Caco-2 (cell line): ENCODE measurements at regions not wholly inside any gene's neighbourhood (a gene's known extent, or its start where the extent isn't known, plus 50 kb on each side); places are given as distances from the start of the nearest gene placed in this dataset.

Experiments used
- BruUV-seq: library from RNA; stranded (reverse); fragments of 400-500 nt; replicated peaks from 2 replicates; lab custom pipeline; 2021; lab: Mats Ljungman, UMichigan
- CTCF ChIA-PET: fragments of 300-600 bp; sonication (Branson Sonifier 250); formaldehyde crosslinking; loops from one replicate; lab custom pipeline; 2022; ENCODE audit warnings: antibody characterized with exemption; lab: Charles Lee
- POLR2A ChIA-PET: fragments of 300-600 bp; sonication (Branson Sonifier 250); formaldehyde crosslinking; loops from one replicate; lab custom pipeline; 2022; ENCODE audit warnings: antibody characterized with exemption; lab: Charles Lee
- DNase-seq, 2 experiments: peaks; one replicate each; pipeline versions ENCODE4 v3.0.0 to v3.0.0-alpha.2; 2020 to 2022
- H3K27me3 ChIP-seq: replicated peaks from 2 replicates; pipeline ENCODE4 v1.6.0; 2011; ENCODE audit warnings: low read length; ENCODE audit not compliant: control insufficient read depth, insufficient read depth
- H3K36me3 ChIP-seq: 2 replicates; pipeline ENCODE4 v1.5.1; 2011; ENCODE audit warnings: low read length; ENCODE audit not compliant: control insufficient read depth, insufficient read depth
- H3K4me1 ChIP-seq: fragments of 250-450 bp; sonication (Bioruptor Pico); 2 replicates; pipeline ENCODE4 v1.5.1; 2020; ENCODE audit warnings: mild to moderate bottlenecking
- H3K4me3 ChIP-seq: 2 replicates; pipeline ENCODE4 v1.5.1; 2011; ENCODE audit warnings: low read depth, mild to moderate bottlenecking, control low read depth, low read length
- H3K9me3 ChIP-seq: fragments of 250-450 bp; sonication (Bioruptor Pico); 2 replicates; pipeline ENCODE4 v1.5.1; 2020; ENCODE audit warnings: mild to moderate bottlenecking, moderate library complexity
- H3K27ac Mint-ChIP-seq: one replicate; pipeline ENCODE4 v1.8.0; 2022; ENCODE audit warnings: mixed read lengths; ENCODE audit not compliant: unreplicated experiment
- H3K27me3 Mint-ChIP-seq: one replicate; pipeline ENCODE4 v1.8.0; 2022; ENCODE audit warnings: mixed read lengths; ENCODE audit not compliant: insufficient read depth, unreplicated experiment
- H3K36me3 Mint-ChIP-seq: one replicate; pipeline ENCODE4 v1.8.0; 2022; ENCODE audit warnings: mild to moderate bottlenecking, mixed read lengths; ENCODE audit not compliant: insufficient read depth, unreplicated experiment
- H3K4me1 Mint-ChIP-seq: one replicate; pipeline ENCODE4 v1.8.0; 2022; ENCODE audit warnings: low read depth, mixed read lengths; ENCODE audit not compliant: unreplicated experiment
- H3K4me3 Mint-ChIP-seq: one replicate; pipeline ENCODE4 v1.8.0; 2022; ENCODE audit warnings: mild to moderate bottlenecking, moderate library complexity, mixed read lengths; ENCODE audit not compliant: unreplicated experiment
- H3K9me3 Mint-ChIP-seq: one replicate; pipeline ENCODE4 v1.8.0; 2022; ENCODE audit warnings: mixed read lengths; ENCODE audit not compliant: unreplicated experiment
- intact Hi-C: fragments of 100-400 bp; cut with micrococcal nuclease; formaldehyde crosslinking; loops from one replicate; pipeline ENCODE4 v1.10.0; 2022; ENCODE audit not compliant: unreplicated experiment
- TF ChIP-seq, protein P1 (sequence below), 2 experiments: fragments of 200-600 bp in 1 of 2; IDR thresholded peaks; 1 replicate in 1 of 2; 2 replicates in 1 of 2; pipeline versions ENCODE4 v1.5.1 to v1.8.0; 2011 to 2022; ENCODE audit warnings: antibody characterized with exemption in 1 of 2, control low read depth in 1 of 2, inconsistent platforms in 1 of 2, low read depth in 1 of 2, low read length in 1 of 2, mild to moderate bottlenecking in 1 of 2, moderate library complexity in 1 of 2; ENCODE audit not compliant: insufficient read depth in 1 of 2, severe bottlenecking in 1 of 2, unreplicated experiment in 1 of 2

DNA sequence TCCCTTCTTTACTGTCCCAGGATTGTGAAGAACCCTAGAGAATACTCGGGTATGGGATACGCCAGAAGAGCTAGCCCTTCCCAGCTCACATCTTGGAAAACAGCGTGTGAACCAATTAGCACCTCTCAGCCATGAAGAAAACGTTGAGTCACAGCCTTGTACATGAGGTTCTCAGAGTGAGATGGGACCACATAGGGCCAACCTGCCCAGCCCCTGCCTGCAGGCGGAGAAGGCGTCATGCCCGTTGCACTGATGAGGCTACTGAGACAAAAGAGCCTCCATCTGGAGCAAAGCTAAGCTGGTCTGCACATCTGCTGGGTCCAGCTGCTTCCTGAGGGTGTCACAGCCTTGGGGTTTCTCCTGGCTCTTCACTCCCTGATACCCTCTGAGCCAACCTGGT is 92.2 kb downstream of the LBH start:
- ChIA-PET CTCF (no interaction called here), POLR2A (no interaction called here)
- no peaks in the 10 kb centered on the region for H3K4me1 Mint-ChIP-seq
- intact Hi-C loops, result no loop called here
- Histone ChIP-seq H3K4me3 (no peak overlapping the region), H3K4me1 (no peaks in the 10 kb centered on the region), H3K36me3 (no peaks in the 10 kb centered on the region), H3K9me3 (no peaks in the 10 kb centered on the region), H3K27me3 (no peaks in the 10 kb centered on the region)
- no peaks in the 10 kb centered on the region for H3K36me3 Mint-ChIP-seq
- no peak overlapping the region for H3K27ac Mint-ChIP-seq
- DNase-seq, result no peak
- H3K27me3 Mint-ChIP-seq, result no peaks in the 10 kb centered on the region
- no TSS peak for BruUV-seq
- H3K4me3 Mint-ChIP-seq, result no peak overlapping the region
- TF ChIP-seq, protein P1, sequence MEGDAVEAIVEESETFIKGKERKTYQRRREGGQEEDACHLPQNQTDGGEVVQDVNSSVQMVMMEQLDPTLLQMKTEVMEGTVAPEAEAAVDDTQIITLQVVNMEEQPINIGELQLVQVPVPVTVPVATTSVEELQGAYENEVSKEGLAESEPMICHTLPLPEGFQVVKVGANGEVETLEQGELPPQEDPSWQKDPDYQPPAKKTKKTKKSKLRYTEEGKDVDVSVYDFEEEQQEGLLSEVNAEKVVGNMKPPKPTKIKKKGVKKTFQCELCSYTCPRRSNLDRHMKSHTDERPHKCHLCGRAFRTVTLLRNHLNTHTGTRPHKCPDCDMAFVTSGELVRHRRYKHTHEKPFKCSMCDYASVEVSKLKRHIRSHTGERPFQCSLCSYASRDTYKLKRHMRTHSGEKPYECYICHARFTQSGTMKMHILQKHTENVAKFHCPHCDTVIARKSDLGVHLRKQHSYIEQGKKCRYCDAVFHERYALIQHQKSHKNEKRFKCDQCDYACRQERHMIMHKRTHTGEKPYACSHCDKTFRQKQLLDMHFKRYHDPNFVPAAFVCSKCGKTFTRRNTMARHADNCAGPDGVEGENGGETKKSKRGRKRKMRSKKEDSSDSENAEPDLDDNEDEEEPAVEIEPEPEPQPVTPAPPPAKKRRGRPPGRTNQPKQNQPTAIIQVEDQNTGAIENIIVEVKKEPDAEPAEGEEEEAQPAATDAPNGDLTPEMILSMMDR (IDR thresholded peaks at IDR 0.05; ENCODE audit: insufficient read depth in 1 of 2, low read depth in 1 of 2, low read length in 1 of 2, severe bottlenecking in 1 of 2, unreplicated experiment in 1 of 2), result no peak
- no peaks in the 10 kb centered on the region for H3K9me3 Mint-ChIP-seq

DNA sequence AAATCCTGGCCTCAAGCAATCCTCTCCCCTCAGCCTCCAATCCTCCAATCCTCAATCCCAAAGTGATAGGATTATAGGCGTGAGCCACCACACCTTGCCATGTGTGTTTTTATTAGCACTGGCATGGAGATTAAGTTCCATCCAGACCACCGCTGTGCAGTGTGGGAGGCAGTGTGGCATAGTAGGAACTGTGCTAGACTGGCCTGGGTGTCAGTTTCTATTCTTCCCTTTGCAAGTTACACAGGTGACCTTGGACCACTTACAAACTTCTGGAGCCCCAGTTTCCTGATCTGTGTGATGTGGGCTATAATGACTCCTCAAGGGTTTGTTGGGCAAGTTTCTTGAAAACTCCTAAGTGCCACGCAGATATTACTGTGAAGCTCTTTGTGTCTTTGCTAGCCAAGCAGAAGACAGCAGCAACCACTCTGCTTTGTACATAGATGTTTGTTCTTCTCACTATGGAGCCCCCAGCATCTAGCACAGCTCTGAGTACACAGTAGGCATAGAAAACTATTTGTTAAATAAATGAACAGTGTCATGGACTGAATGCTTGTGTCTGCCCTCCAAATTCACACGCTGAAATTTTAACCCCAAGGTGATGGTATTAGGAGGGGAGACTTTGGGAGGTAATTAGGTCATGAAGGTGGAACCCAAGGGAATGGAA is 93.0 kb downstream of the LBH start:
- no peak overlapping the region for H3K4me3 ChIP-seq
- Mint-ChIP-seq H3K36me3 (no peaks in the 10 kb centered on the region), H3K4me3 (no peak overlapping the region), H3K27ac (no peak overlapping the region), H3K4me1 (no peaks in the 10 kb centered on the region), H3K9me3 (no peaks in the 10 kb centered on the region), H3K27me3 (no peaks in the 10 kb centered on the region)
- H3K27me3 ChIP-seq, result no peaks in the 10 kb centered on the region
- POLR2A ChIA-PET, result no interaction called here
- TF ChIP-seq, protein P1 (IDR thresholded peaks at IDR 0.05; ENCODE audit: insufficient read depth in 1 of 2, low read depth in 1 of 2, low read length in 1 of 2, severe bottlenecking in 1 of 2, unreplicated experiment in 1 of 2), result no peak
- no peak for DNase-seq
- no peaks in the 10 kb centered on the region for H3K4me1 ChIP-seq
- intact Hi-C loops, result no loop called here
- CTCF ChIA-PET, result no interaction called here
- no peaks in the 10 kb centered on the region for H3K36me3 ChIP-seq
- no TSS peak for BruUV-seq
- H3K9me3 ChIP-seq, result no peaks in the 10 kb centered on the region

DNA sequence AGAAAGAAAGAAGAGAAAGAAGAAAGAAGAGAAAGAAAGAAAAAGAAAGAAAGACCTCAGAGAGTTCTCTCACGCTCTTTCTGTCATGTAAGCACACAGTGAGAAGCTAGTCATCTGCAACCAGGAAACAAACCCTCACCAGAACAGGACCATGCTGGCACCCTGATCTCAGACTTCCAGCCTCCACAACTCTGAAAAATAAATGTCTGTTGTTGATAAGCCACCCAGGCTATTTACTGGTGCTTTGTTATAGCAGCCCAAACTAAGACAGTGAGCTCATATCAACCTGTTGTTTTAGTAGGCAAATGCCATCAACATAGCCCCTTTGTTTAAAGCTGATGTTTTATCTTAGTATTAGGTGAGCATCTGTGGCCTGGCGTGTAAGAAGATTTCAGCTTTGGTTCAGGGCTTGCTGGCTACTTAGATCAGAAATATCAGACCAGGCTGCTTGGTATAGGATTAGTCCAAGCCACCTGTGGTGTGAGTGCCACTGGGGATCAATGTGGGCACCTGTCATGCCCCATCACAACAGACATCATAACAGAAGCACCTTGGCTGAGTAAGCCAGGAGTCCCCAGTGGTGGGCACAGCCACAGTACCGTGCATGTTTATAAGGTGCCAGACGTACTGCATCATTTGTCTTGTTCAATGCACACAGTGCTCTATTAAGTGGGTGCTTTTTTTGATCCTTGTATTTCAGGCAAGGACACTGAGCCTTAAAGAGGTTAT is 94.4 kb downstream of the LBH start:
- no TSS peak for BruUV-seq
- TF ChIP-seq, protein P1 (IDR thresholded peaks at IDR 0.05; ENCODE audit: insufficient read depth in 1 of 2, low read depth in 1 of 2, low read length in 1 of 2, severe bottlenecking in 1 of 2, unreplicated experiment in 1 of 2), result no peak

More for the DNA sequence above, 94.4 kb downstream of the LBH start:
- intact Hi-C loops, result no loop called here
- no peaks in the 10 kb centered on the region for H3K9me3 ChIP-seq
- no peaks in the 10 kb centered on the region for H3K36me3 Mint-ChIP-seq
- POLR2A ChIA-PET, result no interaction called here
- H3K4me3 Mint-ChIP-seq, result no peak overlapping the region
- no peaks in the 10 kb centered on the region for H3K36me3 ChIP-seq
- H3K4me1 Mint-ChIP-seq, result no peaks in the 10 kb centered on the region
- H3K27me3 ChIP-seq, result no peaks in the 10 kb centered on the region
- H3K4me1 ChIP-seq, result no peaks in the 10 kb centered on the region
- no peak overlapping the region for H3K4me3 ChIP-seq
- H3K27me3 Mint-ChIP-seq, result no peaks in the 10 kb centered on the region
- no peak for DNase-seq
- H3K27ac Mint-ChIP-seq, result no peak overlapping the region
- CTCF ChIA-PET, result no interaction called here
- no peaks in the 10 kb centered on the region for H3K9me3 Mint-ChIP-seq
